SK-MEL-5 (cell line): ENCODE measurements at regions not wholly inside any gene's neighbourhood (a gene's known extent, or its start where the extent isn't known, plus 50 kb on each side); places are given as distances from the start of the nearest gene placed in this dataset.
A peak's percentile ranks its signal among the peaks of the same experiment; 100 is the strongest.
"Not testable (repeated sequence)": the region's sequence is repeated elsewhere in the genome, so short reads cannot be mapped to it uniquely, and the experiment has no call there.

ENCODE experiments used
- DNase-seq: peaks from one replicate; pipeline ENCODE4 v3.0.0-alpha.2; 2016; ENCODE audit warnings: low read depth, low spot score
- in situ Hi-C: cut with HindIII; loops from 2 replicates; pipeline ENCODE4 v1.10.0; 2016; ENCODE audit warnings: low sequenced_read_pairs, high pct_unique_total_duplicates, low pct_unique_long_range_greater_than_20kb

GRCh38 chr6:3948866-3949265 lies 99.7 kb downstream of the FAM50B start:
- in situ Hi-C loops, result no loop called here
- no peak for DNase-seq

GRCh38 chr6:3949521-3949920 lies 100.3 kb downstream of the FAM50B start:
- in situ Hi-C loops, result no loop called here
- DNase-seq, result no peak

GRCh38 chr6:3956054-3956453 lies 106.9 kb downstream of the FAM50B start:
- in situ Hi-C loops, result no loop called here
- peak; percentile 99 for DNase-seq

- DNase-seq, result no peak
- in situ Hi-C loops, result no loop called here
Measured at GRCh38 chr6:3957321-3957720, 108.1 kb downstream of the FAM50B start.

- in situ Hi-C loops, result no loop called here
- DNase-seq, result no peak
Measured at GRCh38 chr6:3958255-3958654, 109.1 kb downstream of the FAM50B start.

GRCh38 chr6:3959385-3959784 lies 110.2 kb downstream of the FAM50B start:
- DNase-seq, result no peak
- in situ Hi-C loops, result no loop called here

GRCh38 chr6:3960754-3961361 lies 111.7 kb downstream of the FAM50B start:
- no peak for DNase-seq
- in situ Hi-C loops, result no loop called here

- in situ Hi-C loops, result no loop called here
- no peak for DNase-seq
Measured at GRCh38 chr6:3961581-3962215, 112.5 kb downstream of the FAM50B start.

- DNase-seq, result peak; percentile 31
- in situ Hi-C loops, result no loop called here
Measured at GRCh38 chr6:3962291-3963280, 113.4 kb downstream of the FAM50B start.

GRCh38 chr6:3963426-3963825 lies 114.3 kb downstream of the FAM50B start:
- in situ Hi-C loops, result no loop called here
- no peak for DNase-seq

GRCh38 chr6:3965071-3965718 lies 113.7 kb downstream of the FAM217A start:
- DNase-seq, result no peak
- in situ Hi-C loops, result no loop called here

GRCh38 chr6:3966426-3966825 lies 112.5 kb downstream of the FAM217A start:
- DNase-seq, result no peak

GRCh38 chr6:3970097-3970496 lies 108.8 kb downstream of the FAM217A start:
- in situ Hi-C loops, result no loop called here

More at GRCh38 chr6:3966426-3966825, 112.5 kb downstream of the FAM217A start:
- in situ Hi-C loops, result no loop called here

GRCh38 chr6:3973152-3973551 lies 105.8 kb downstream of the FAM217A start:
- in situ Hi-C loops, DNase-seq: not testable (repeated sequence)

More at GRCh38 chr6:3970097-3970496, 108.8 kb downstream of the FAM217A start:
- DNase-seq, result no peak

GRCh38 chr6:3977875-3978711 lies 100.8 kb downstream of the FAM217A start:
- DNase-seq, result peak; percentile 96
- in situ Hi-C loops, result loop anchor here (25.0 kb wide), 1 partner anchor 691 kb away; no protein-coding TSS in a partner anchor

GRCh38 chr6:3978966-3979365 lies 100.0 kb downstream of the FAM217A start:
- DNase-seq, result not testable (repeated sequence)
- in situ Hi-C loops, result loop anchor here (25.0 kb wide), 1 partner anchor 692 kb away; no protein-coding TSS in a partner anchor

GRCh38 chr6:3981917-3982316 lies 97.0 kb downstream of the FAM217A start:
- in situ Hi-C loops, result loop anchor here (25.0 kb wide), 1 partner anchor 695 kb away; no protein-coding TSS in a partner anchor

More at GRCh38 chr6:3981917-3982316, 97.0 kb downstream of the FAM217A start:
- DNase-seq, result no peak
